ENCODE measurements at regions not wholly inside any gene's neighbourhood (a gene's known extent, or its start where the extent isn't known, plus 50 kb on each side); places are given as distances from the start of the nearest gene placed in this dataset.

DNA sequence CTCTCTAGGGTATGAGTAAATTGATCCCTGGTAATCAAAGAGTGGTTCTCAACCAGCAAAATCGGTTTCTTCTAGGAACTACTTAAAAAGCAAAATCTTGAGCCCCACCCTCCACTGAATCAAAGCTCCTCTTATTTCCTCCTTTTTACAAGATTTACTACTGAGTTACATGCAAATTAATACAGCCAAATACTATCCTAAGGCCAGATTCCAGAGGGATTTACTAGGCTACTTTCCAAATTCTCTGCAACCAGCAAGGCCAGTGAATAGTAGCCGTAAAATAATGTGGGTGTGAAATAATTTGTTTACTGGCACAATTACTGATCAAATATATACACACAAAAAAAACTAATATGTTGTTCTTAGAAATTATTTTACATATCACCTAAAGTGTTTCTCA lies 1583.8 kb downstream of the NCAM2 start:
- TF ChIP-seq, protein P1, sequence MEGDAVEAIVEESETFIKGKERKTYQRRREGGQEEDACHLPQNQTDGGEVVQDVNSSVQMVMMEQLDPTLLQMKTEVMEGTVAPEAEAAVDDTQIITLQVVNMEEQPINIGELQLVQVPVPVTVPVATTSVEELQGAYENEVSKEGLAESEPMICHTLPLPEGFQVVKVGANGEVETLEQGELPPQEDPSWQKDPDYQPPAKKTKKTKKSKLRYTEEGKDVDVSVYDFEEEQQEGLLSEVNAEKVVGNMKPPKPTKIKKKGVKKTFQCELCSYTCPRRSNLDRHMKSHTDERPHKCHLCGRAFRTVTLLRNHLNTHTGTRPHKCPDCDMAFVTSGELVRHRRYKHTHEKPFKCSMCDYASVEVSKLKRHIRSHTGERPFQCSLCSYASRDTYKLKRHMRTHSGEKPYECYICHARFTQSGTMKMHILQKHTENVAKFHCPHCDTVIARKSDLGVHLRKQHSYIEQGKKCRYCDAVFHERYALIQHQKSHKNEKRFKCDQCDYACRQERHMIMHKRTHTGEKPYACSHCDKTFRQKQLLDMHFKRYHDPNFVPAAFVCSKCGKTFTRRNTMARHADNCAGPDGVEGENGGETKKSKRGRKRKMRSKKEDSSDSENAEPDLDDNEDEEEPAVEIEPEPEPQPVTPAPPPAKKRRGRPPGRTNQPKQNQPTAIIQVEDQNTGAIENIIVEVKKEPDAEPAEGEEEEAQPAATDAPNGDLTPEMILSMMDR (IDR thresholded peaks at IDR 0.05), result no peak
- no peak for TF ChIP-seq POLR2A (IDR thresholded peaks at IDR 0.05)

Data from Peyer's patch (tissue), 4 donors.